Astrocyte (in vitro differentiated cells and primary cell): ENCODE measurements at regions not wholly inside any gene's neighbourhood (a gene's known extent, or its start where the extent isn't known, plus 50 kb on each side); places are given as distances from the start of the nearest gene placed in this dataset.

Source experiments
- CTCF ChIP-seq: IDR thresholded peaks from 2 replicates; pipeline ENCODE4 v1.5.1; 2011; ENCODE audit warnings: low read depth, mild to moderate bottlenecking, inconsistent platforms, low read length, moderate library complexity; ENCODE audit not compliant: insufficient read depth
- EZH2 ChIP-seq: IDR thresholded peaks from 2 replicates; pipeline ENCODE4 v1.6.1; 2012; ENCODE audit warnings: mild to moderate bottlenecking, low read length, inconsistent platforms; ENCODE audit not compliant: insufficient read depth

- TF ChIP-seq CTCF (no peak), EZH2 (no peak)
Measured at GRCh38 chr16:73817526-73818324, 478.9 kb upstream of the PSMD7 start.
